HL-60 (cell line): ENCODE measurements at regions not wholly inside any gene's neighbourhood (a gene's known extent, or its start where the extent isn't known, plus 50 kb on each side); places are given as distances from the start of the nearest gene placed in this dataset.

Experiments
- CTCF ChIP-seq: IDR thresholded peaks from one replicate; pipeline ENCODE4 v1.5.1; 2011; ENCODE audit warnings: low read length, control low read depth, inconsistent platforms; ENCODE audit not compliant: insufficient read depth
- POLR2AphosphoS5 ChIP-seq: IDR thresholded peaks from 2 replicates; pipeline ENCODE4 v1.6.1; 2012; ENCODE audit warnings: low read depth
- REST ChIP-seq: IDR thresholded peaks from 2 replicates; pipeline ENCODE4 v1.6.1; 2012; ENCODE audit warnings: low read depth; ENCODE audit not compliant: insufficient replicate concordance

GRCh38 chr1:61536174-61537108 is 188.5 kb downstream of the TM2D1 start:
- TF ChIP-seq CTCF (no peak), REST (no peak), POLR2AphosphoS5 (no peak)
